Eye (tissue), 1 donor: ENCODE measurements at regions not wholly inside any gene's neighbourhood (a gene's known extent, or its start where the extent isn't known, plus 50 kb on each side); places are given as distances from the start of the nearest gene placed in this dataset.
"Not testable (repeated sequence)": the region's sequence is repeated elsewhere in the genome, so short reads cannot be mapped to it uniquely, and the experiment has no call there.

Source experiments
- DNase-seq: peaks from one replicate; pipeline ENCODE4 v3.0.0-alpha.2; 2015

DNA sequence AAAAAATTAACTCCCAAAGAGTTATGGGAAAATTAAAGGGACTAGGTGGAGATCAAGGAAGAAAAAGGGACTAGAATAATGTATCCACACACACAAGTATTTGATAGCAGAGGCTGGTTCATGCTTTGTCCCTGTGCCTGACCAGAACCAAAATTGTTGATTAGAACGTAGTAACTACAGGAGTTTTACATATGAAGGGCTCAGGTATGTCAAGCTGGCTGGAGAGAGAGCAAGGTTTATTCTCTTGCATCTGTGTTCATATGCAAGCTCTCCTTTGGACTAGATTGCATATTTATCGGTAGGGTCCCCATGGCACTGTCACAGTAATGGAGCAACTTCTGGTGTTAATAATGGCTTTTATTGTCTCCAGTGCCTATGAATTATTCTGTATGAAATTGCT lies 239.9 kb upstream of the TRPM3 start:
- no peak for DNase-seq

DNA sequence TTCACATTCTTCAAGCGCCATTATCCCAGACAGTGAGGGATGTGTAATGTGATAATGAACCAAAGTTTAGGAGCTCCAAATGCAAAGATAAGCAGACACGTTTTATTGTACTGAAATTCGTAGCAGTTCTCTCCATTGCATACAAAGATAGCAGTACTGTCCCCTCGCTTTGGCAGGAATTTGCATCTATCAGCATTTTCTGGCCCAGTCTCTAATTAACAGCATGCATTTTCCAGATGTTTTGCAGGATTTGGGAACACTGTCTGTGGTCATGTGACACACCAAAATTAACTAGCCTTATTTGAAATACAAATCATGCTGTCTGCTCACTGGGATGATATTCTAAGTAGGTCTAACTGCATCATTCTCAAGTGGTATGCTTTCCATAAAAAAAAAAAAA lies 235.9 kb upstream of the TRPM3 start:
- DNase-seq, result no peak

DNA sequence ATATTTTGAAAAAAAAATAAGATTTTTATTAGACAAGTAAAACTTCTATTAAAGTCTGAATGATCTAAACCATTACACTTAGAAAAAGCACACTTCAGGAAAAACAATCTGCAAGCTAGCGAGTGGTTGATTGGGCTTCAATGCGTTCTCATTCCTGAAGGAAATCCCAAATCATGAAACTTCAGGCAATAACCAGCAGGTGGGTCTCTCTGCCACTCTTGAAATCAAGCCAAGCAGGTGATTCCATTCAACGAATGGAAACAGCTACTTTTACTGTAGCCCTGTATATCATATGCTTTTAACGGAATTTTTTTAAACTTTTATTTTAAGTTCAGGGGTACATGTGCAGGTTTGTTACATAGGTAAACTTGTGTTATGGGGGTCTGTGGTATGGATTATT lies 234.5 kb upstream of the TRPM3 start:
- DNase-seq, result no peak

DNA sequence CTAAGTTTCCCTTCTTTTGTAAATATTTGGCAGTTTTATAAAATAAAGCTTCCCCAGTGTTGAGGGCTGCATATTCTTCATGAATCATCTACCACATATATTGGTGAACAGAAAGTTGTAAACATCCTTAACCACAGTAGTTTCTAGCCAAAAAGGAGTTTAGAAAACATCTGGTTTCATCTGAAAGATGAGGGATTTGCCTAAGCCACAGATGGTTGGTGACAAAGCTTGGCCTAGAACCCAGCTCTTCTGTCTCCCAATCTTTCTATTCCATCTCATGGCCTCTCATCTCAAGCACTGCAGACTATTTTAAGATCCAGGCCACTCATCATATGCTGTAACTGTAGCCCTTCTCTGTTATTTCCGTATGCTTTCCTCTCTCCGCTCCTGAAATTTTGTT lies 232.3 kb upstream of the TRPM3 start:
- DNase-seq, result peak; percentile 15

DNA sequence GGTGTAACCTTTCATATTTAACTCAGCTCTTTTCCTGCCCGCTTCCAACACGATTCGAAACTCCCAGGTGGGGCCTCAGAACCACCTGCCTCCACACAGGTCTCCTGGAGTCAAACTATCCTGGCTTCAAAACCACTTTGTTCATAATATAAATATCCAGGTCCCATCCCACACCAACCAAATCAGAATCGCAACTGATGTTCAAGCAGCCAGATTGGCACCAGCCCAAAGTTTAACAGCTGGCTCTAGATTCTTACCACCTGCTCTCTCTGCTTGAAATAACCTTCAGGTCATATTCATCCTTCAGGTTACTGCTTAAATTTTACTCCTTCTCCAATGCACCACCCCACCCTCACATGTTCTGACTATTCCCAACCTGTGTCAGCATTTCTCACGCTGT lies 231.4 kb upstream of the TRPM3 start:
- DNase-seq, result no peak

DNA sequence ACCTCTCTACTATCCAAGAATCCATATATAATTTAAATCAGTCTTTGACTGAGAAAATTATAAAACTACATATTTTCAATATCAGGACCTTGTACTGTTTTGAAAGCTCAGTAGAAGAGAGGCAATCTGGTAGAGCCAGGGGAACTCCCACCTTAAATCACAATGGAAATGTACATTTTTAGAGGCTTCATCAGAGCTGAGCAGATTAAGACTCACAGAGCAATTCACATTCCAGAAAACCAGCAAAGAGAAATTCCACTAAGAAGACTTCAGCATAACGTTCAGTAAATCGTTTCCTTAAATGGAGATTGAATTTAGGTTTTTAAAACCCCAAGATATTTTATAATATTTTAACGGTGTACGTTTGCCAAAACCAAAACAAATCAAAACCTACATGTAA lies 227.8 kb upstream of the TRPM3 start:
- no peak for DNase-seq

DNA sequence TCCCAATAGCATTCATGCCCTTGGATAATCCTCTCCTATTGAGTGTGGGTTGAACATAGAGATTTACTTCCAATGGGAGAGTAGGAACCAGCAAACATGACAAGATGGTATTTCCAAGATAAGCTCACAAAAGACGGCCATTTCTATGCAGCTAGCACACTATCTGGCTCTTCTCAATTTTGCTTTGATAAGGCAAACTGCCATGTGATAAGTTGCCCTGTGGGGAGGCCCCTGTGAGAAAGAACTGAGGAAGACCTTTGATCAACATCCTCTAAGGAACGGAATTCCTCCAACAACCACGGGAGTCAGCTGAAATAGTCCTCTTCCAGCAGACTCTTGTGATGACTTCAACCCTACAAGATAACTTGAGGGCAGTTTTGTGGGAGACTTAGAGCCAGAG lies 211.9 kb upstream of the TRPM3 start:
- no peak for DNase-seq

DNA sequence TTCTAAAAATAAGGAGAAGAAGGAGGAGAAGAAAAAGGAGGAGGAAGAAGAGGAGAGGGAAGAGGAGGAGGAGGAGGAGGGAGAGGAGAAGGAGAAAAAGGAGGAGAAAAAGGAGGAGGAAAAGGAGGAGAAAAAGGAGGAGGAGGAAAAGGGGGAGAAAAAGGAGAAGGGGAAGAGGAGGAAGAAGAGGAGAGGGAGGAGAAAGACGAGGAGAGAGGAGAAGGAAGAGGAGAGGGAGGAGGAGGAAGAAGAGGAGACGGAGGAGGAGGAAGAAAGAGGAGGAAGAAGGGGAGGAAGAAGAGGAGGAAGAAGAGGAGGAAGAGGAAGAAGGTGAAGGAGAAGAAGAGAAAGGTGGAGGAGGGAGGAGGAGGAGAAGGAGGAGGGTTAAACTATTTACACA lies 210.2 kb upstream of the TRPM3 start:
- no peak for DNase-seq

DNA sequence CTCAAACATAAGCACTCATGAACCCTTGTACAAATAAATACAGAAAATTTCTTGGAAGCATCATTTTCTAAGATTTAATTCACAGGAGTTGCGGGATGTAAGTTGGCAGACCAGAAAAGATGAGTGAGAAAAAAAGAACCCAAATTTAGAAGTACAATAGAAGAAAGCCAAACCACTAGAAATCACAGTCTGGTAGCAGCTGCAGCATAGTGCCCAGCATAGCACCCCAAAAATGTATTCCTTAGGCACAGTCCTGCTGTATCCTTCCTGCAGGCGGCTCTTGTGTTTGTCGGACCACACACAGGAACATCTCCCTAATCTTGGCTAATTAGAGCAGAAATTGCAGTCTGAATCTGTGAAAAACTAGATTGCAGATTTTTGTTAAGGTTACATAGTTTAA lies 208.5 kb upstream of the TRPM3 start:
- DNase-seq, result no peak

DNA sequence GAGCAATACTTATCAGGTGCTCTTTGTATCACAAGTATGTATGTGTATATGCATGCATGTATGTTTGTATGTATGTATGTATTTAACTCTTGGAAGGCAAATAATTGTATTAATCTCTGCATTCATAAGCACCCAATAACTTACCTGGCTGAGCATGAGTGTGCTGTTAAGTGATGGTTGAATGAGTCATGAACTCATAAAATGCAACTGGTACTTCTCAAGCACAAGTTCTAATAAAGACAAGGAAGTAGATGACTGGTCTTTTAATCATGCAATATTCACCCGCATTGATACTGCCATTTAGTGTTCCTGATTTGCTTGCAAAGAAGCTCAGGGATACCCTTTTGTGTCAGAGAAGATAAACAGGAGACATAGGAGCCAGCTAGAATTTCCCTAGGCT lies 204.9 kb upstream of the TRPM3 start:
- DNase-seq, result no peak

DNA sequence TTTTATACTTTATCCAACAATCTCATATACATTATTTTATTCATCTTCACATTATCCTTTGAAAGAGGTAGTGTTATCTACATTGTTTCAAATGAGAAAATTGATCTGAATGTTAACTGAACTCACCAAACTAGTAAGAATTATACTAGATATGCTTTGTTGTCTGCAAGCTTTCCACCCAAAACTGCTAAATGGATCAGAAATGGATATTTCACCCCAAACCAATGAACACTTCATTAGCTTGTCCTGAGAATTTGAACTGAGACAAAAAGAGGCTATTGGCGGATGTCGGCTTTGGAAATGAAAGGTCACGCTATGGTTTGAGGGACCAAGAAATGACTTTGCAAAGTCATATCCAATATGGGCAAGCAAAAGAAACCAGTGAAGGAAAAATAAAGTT lies 201.9 kb upstream of the TRPM3 start:
- no peak for DNase-seq

DNA sequence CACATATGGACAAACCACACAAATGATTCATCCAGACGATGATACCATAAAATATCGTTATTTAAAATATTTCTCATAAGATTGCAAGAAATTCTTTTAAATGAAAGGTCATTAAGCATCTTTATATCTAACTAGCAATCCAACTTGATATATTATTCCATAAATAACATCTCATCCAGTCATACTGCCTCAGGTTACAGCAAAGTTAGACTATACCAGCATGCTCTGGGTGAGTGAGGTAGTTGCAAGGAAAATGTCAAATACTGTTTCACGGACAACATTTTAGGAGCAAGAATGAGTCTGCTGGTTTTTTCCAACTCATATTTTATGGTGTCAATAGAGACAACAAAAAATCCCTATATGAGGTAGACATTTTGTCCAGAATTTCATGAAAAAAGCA lies 200.9 kb upstream of the TRPM3 start:
- no peak for DNase-seq

DNA sequence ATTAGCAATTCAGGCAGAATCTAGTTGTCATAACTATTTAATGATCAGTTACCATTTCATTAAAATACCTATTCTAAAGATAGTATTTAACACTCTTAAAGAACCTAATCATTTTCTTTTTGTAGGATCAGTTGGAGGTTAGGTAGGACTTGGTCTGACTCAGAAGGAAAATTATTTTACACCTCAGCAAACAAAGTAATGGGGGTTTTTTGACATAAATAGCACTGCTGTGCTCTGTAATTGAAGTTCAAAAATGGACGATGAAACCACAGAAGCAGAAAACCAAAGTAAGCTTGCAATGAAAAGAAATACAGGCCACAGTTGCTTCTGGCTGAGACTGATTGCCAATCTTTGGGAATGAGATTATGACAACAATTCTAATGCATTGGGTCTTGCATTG lies 187.0 kb upstream of the TRPM3 start:
- no peak for DNase-seq

DNA sequence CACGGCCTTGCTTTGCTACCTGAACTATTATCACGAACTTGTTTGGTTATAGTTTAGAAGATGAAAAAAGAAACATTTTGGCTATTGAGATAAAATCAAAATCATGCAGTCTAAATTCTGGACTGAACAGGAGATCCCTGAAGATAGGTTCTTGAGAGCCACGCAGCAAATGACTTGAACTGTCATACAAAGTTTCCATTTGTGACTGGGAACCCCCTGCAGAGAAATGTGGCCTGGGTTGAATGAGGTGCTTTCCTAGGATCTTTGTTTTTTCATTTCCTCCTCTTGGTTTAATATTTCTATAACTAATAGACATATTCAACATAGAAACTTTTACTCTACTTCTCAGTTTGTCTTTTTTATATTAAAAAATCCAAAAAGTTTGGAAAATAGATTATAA lies 184.7 kb upstream of the TRPM3 start:
- DNase-seq, result no peak

DNA sequence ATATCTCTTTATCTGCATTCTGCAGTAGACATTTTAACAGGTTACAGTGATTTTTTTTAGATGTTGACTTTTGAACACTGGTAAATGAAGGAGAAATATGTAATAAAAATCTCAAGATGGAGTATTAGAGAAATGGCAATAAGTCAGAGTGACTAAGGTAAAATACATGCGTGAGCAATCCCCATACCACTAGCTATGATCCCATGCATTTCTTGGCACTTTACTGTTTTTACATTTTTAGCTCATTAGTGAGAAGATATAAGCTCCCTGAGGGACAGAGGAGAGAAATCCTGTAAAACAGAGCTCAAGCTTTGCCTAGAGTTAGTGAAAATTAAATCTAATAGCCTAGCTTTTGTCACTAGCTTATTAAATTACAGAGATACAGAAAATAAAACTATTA lies 181.9 kb upstream of the TRPM3 start:
- no peak for DNase-seq

DNA sequence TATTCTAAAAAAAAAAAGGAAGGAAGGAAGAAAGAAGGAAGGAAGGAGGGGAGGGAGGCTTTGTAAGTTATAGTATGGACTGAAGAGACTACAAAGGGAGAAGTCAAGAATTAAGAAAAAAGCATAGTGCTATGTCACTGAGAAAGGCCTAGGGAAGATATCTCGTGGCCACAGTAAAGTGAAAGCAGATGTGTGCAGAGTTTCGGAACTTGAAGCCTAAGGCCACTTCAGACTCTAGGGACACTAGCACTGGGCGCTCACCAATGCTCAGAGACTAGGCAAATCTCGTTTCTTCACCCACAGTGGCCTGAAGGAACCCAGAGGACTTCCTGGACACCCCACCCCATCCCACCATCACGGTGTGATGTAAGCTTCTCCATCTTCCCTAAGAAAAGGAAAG lies 181.4 kb upstream of the TRPM3 start:
- DNase-seq, result no peak

DNA sequence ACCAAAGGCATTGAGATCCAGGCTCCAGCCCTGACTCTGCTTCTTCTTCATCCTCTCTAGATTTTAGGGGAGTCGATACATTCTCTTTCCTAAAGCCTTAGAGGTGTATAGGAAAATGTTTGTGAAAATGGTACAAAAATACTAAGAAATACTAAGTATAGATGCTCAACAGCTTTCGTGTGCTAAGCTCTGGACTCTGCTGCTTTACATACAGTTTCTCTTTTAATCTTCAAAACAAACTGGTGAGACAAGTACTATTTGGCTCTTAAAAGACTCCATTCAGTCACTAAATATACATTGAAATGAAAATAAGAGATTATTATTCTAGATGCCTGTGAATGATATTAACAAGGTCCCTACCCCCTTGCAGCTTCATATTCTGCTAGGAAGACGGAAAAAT lies 174.5 kb upstream of the TRPM3 start:
- no peak for DNase-seq

DNA sequence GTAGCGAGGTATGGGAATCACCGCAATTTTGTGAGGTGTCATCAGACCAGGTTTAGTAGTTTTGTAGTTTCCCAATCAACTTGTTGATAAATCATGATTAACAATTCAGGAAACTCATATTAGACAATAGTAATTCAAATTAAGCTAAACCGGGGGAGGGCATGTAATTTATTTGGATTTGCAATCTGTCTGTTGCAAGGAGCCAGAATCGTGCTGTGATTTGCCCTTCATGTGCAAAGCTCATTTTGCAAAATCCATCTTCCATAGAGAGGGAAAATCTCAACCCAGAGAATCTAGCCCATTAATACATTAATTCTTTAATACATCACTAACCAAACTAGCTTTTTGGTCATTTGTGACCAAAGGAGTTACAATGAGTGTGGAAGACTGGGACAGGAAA lies 164.7 kb upstream of the TRPM3 start:
- no peak for DNase-seq

DNA sequence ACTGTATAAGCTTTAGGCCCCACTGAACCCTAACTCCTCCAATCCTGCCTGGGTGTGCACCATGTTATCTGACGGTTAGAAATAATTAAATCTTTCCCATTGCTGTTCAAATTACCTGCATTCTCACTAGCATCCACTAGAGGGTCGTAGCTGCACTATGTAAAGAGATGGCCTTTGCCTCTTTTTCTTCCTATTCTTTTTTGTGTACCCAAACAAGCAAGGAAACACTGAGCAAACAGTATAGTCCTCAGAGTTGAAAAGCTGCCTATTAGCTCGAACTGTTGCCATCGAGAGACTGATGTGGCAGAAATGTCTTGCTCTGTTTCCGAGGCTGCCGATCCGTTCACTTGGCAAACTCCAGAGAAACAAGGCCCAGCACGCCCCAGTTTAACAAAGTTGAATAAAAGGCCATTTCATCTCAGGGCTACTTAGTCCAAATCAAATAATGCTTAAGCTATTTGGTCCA lies 163.8 kb upstream of the TRPM3 start:
- peak; percentile 95 for DNase-seq

DNA sequence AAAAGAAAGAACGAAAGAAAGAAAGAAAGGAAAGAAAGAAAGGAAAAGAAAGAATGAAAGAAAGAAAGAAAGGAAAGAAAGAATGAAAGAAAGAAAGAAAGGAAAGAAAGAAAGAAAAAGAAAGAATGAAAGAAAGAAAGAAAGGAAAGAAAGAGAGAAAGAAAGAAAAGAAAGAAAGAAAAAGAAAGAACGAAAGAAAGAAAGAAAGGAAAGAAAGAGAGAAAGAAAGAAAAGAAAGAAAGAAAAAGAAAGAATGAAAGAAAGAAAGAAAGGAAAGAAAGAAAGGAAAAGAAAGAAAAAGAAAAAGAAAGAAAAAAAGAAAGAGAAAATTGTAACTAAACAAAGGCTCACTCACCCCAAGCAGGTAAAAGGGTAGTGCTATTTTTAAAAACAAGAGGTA lies 160.7 kb upstream of the TRPM3 start:
- not testable (repeated sequence) for DNase-seq

DNA sequence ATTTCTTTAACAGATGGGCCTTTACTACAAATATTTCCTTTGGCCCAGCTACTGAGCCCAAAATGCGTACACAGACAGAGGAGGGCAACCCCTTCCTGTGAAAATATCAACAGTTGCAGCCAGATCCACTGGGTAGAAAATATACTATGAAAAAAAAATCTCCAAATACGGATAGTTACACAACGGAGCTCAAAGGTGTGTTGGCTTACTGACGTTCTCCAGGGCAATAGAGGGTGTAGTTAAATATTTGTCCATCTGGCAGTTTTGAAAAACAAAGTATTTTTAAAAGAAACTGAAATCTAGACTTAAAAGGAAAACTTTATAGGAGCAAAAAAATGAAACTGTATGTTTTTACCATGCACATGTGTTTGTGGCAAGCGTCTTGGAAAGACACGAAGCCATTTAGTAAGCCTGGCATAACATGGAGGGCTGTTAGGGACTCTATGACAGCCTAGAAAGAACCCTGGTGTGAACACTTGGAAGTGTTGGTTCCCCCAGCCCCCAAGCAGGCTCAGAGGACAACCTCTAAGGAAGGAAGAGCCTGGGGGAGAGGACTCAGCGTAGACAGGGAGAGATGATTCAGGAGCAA lies 157.8 kb upstream of the TRPM3 start:
- DNase-seq, result no peak

DNA sequence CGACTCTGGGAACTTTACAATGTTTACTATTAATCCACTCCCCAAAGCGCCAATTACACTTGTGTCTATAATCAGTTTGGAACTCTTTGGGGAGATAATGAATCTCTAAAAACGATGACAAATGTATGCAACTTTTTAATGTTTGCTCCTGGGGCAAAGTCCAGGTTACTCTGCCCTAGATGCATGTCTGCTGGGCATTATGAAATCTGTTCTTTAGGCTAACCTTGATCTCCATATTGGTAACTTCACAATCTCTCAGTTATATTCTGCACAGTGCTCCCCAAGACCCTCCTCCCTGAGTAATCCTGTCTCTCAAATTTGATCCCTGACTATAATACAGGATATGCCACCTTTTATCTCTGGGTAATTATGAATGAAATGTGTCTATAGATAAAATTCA lies 152.2 kb upstream of the TRPM3 start:
- no peak for DNase-seq

DNA sequence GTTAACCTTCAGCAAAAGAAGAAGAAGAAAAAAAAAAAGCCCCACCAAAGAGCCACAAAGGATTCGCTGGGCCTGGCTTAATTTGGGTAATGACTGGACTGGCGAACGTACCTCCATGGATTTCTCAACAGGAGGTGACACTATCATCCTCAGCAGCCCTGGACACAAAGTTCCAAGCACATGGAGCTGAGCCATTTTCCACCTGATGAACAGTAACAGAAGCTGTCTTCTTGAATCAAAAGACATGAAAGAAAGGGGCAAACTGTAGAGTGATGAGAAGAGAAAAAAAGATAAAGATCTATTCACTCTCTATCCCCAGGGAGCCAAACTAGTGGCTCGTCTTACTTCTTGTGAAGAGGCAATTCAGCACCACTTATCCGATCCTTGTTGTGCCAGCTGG lies 150.2 kb upstream of the TRPM3 start:
- DNase-seq, result peak; percentile 93

DNA sequence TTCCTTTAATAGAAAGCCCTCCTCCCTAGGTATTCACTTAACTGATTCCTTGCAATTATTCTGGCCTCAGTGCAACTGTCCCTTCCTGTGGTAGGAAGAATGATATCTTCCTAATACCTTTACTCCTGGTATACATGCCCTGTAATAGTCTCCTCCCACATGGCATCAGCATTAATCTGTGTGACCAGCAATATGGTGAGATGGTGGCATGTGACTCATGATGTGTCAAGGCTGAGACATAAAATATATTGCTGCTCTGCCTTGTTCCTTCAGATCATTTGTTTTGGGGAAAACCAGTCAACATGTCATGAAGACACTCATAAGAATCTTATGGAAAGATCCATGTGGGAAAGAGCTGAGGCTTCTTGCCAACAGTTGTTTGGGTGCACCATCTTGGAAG lies 149.1 kb upstream of the TRPM3 start:
- DNase-seq, result no peak

DNA sequence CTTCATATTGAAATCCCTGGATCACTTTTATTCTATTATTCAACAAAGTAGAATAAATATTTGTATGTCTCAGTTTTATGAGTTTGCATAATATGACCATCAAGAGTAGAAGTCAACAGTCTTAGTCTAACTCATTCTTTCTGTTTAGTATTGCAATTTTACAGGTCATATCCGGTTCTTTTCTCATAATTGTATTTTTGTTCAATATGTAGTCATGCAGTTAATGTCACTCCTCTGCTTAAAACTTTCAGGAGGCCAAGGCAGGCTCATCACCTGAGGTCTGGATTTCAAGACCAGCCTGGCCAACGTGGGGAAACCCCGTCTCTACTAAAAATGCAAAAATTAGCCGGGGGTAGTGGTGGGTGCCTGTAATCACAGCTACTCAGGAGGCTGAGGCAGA lies 148.4 kb upstream of the TRPM3 start:
- DNase-seq, result no peak
